ENCODE measurements at regions not wholly inside any gene's neighbourhood (a gene's known extent, or its start where the extent isn't known, plus 50 kb on each side); places are given as distances from the start of the nearest gene placed in this dataset.

DNA sequence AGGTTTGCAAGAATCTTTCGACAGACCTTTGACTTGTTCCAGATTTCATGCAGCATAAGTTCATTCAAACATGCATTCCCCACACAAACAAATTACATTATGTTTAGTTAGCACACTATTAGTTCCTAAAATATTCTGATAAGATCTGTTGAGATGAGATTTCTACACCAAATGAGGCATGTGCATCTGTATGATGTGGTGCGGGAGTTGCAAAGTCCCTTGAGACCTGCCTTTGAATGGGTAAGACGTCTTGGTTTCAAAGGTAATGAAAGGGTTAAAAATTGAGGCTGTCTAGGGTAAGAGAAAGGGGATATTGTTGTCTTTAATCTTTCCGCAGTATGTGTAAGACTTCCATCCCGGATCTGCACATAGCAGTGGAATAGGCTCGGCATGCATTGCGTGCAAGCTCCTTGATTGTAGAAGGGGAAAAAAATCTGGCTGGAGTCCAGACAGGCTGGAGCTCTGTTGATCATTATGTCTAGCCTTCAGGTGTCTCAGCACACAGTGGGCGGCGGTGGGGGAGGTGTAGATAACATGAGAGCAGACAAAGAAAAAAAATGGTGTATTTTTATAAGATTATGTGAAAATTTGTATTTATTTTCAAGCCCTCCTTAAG is 296.6 kb downstream of the PTPRC start:
- no peak overlapping the region for H4K91ac ChIP-seq (ENCODE audit: low read depth, low read length)
- no peaks in the 10 kb centered on the region for H3K36me3 ChIP-seq (ENCODE audit: control insufficient read depth in 1 of 2, insufficient read depth in 2 of 2, low read length in 2 of 2)
- no peak overlapping the region for H3K14ac ChIP-seq (ENCODE audit: low read length)

DNA sequence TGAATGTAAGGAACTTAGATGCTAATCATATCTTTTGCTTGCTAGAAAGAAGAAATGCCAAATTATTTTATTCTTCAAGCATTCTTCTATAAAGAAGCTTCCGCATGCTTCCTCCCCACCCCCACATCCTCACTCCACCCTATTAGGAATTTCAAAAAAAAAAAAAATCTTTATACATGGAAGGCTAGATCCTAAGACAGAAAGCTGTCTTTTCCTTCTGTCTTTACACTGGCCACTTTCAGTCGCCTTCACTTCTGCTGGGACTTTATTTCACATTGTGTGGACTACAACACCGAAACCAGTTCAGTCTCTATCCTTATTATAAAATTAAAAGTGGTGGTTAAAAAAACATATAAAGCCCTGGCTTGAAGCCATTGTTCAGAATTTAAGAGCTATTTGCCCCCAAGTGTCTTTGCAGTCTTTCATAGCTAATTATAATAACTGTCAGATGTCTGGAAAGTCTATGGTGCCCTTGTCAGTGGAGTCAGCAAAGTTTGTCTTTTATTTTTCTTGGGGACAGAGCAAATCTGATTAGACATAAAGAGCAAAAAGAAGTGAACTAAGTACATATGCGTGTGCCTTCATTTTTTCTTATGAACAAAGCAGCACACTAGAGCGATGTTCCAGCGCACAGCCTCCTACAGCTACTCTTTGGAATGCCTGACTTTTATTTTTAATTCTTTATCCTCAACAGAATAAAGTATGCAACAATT is 297.7 kb downstream of the PTPRC start:
- H2AK5ac ChIP-seq (ENCODE audit: low read length) = no peak overlapping the region
- H2BK120ac ChIP-seq (ENCODE audit: insufficient read depth, low read length, poor library complexity) = peak overlapping the region; percentile 17
- no peak overlapping the region for H4K91ac ChIP-seq (ENCODE audit: low read depth, low read length)
- H3K18ac ChIP-seq (ENCODE audit: low read length) = no peak overlapping the region
- H3K36me3 ChIP-seq (ENCODE audit: control insufficient read depth in 1 of 2, insufficient read depth in 2 of 2, low read length in 2 of 2) = no peaks in the 10 kb centered on the region
- no peak overlapping the region for H2AFZ ChIP-seq (ENCODE audit: insufficient read depth, low read length, poor library complexity)
- no peak overlapping the region for H3K23ac ChIP-seq (ENCODE audit: low read length)
- no CpG with 5 or more reads among the region's 6 CpGs for WGBS (ENCODE audit: extremely low coverage, insufficient coverage, insufficient read length)
- no peaks in the 10 kb centered on the region for H3K4me1 ChIP-seq (ENCODE audit: control insufficient read depth in 1 of 2, insufficient read depth in 2 of 2, low read length in 2 of 2)
- no peak overlapping the region for H4K8ac ChIP-seq (ENCODE audit: low read depth, low read length)
- H3K9me3 ChIP-seq (ENCODE audit: insufficient read depth, low read depth, low read length) = no peaks in the 10 kb centered on the region
- no peak overlapping the region for H4K12ac ChIP-seq (ENCODE audit: low read depth, low read length)
- H3K14ac ChIP-seq (ENCODE audit: low read length) = no peak overlapping the region
- no peak overlapping the region for H2BK12ac ChIP-seq (ENCODE audit: low read length)
- no peak overlapping the region for H3K9ac ChIP-seq (ENCODE audit: low read length)
- H3K79me1 ChIP-seq (ENCODE audit: low read length) = peaks cover 3% of the 10 kb centered on the region
- peaks cover 2% of the 10 kb centered on the region for H3K79me2 ChIP-seq (ENCODE audit: control insufficient read depth, insufficient read depth, low read length, poor library complexity)
- H3K4me3 ChIP-seq (ENCODE audit: low read depth, low read length) = peak overlapping the region; percentile 34
- H3K4ac ChIP-seq (ENCODE audit: low read depth, low read length) = no peak overlapping the region
- H3K4me2 ChIP-seq (ENCODE audit: low read length) = peak overlapping the region; percentile 55
- H3K27me3 ChIP-seq (ENCODE audit: insufficient read depth, low read length) = no peaks in the 10 kb centered on the region
- no peak overlapping the region for H2BK5ac ChIP-seq (ENCODE audit: low read depth, low read length, poor library complexity)
- DNase-seq = no peak
- no peak overlapping the region for H3K27ac ChIP-seq (ENCODE audit: low read depth, low read length)

More for the DNA sequence above, 296.6 kb downstream of the PTPRC start:
- Histone ChIP-seq H3K9ac (ENCODE audit: low read length) (no peak overlapping the region), H3K4me3 (ENCODE audit: low read depth, low read length) (no peak overlapping the region), H2BK12ac (ENCODE audit: low read length) (no peak overlapping the region), H4K12ac (ENCODE audit: low read depth, low read length) (no peak overlapping the region), H3K27me3 (ENCODE audit: insufficient read depth, low read length) (no peaks in the 10 kb centered on the region), H2BK120ac (ENCODE audit: insufficient read depth, low read length, poor library complexity) (no peak overlapping the region), H3K4me1 (ENCODE audit: control insufficient read depth in 1 of 2, insufficient read depth in 2 of 2, low read length in 2 of 2) (no peaks in the 10 kb centered on the region), H2AK5ac (ENCODE audit: low read length) (no peak overlapping the region), H3K23ac (ENCODE audit: low read length) (no peak overlapping the region), H2AFZ (ENCODE audit: insufficient read depth, low read length, poor library complexity) (no peak overlapping the region), H3K27ac (ENCODE audit: low read depth, low read length) (peak overlapping the region; percentile 44), H3K9me3 (ENCODE audit: insufficient read depth, low read depth, low read length) (no peaks in the 10 kb centered on the region), H2BK5ac (ENCODE audit: low read depth, low read length, poor library complexity) (no peak overlapping the region), H3K79me1 (ENCODE audit: low read length) (peaks cover 3% of the 10 kb centered on the region), H3K18ac (ENCODE audit: low read length) (no peak overlapping the region), H3K4ac (ENCODE audit: low read depth, low read length) (no peak overlapping the region), H4K8ac (ENCODE audit: low read depth, low read length) (no peak overlapping the region), H3K4me2 (ENCODE audit: low read length) (peak overlapping the region; percentile 55), H3K79me2 (ENCODE audit: control insufficient read depth, insufficient read depth, low read length, poor library complexity) (peaks cover 2% of the 10 kb centered on the region)
- no CpG with 5 or more reads among the region's 9 CpGs for WGBS (ENCODE audit: extremely low coverage, insufficient coverage, insufficient read length)
- peak; percentile 52 to 78 for DNase-seq

DNA sequence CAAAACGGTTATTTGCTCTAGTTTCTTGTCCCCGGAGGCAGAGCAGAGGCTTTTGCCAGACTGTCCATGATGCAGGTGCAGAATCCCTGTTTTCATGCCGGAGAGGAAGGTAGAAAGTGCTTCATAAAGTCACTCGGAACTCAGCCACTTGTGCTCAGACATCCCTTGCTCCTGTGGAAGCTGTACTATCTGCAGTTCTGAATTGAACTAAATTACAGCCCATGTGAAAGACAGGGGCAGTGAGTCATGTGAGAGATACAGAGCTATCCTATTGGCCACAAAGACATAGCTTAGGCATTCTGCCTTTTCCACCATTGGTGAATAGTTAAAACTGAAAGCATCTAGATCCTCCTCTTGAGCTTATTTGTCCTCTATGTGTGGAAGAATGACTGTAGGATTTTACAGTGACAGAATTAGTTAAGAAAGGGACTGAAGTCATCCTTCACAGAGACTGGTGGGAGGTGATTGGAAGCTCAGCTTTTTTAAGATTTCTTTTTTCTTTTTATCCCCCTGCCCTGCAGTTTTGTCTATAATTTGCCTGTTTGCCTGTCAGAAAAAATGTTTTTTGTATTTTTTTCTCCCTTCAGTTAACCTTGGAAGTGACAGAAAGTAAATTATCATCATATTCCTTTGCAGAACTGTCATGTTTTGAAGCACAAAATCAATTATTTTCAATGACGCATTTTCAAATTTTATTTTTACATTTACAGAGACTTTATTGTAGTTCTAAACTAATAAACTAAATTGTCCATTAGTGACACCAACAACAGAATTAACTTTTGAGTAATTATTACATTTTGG is 298.6 kb downstream of the PTPRC start:
- Histone ChIP-seq H2AK5ac (ENCODE audit: low read length) (no peak overlapping the region), H3K27ac (ENCODE audit: low read depth, low read length) (peak overlapping the region; percentile 46), H3K14ac (ENCODE audit: low read length) (no peak overlapping the region), H3K23ac (ENCODE audit: low read length) (no peak overlapping the region), H3K79me1 (ENCODE audit: low read length) (peaks cover 3% of the 10 kb centered on the region), H2BK120ac (ENCODE audit: insufficient read depth, low read length, poor library complexity) (peak overlapping the region; percentile 62), H3K27me3 (ENCODE audit: insufficient read depth, low read length) (no peaks in the 10 kb centered on the region), H3K9me3 (ENCODE audit: insufficient read depth, low read depth, low read length) (no peaks in the 10 kb centered on the region), H4K12ac (ENCODE audit: low read depth, low read length) (no peak overlapping the region), H3K4me1 (ENCODE audit: control insufficient read depth in 1 of 2, insufficient read depth in 2 of 2, low read length in 2 of 2) (no peaks in the 10 kb centered on the region), H3K9ac (ENCODE audit: low read length) (no peak overlapping the region), H3K4me2 (ENCODE audit: low read length) (peak overlapping the region; percentile 55), H3K18ac (ENCODE audit: low read length) (no peak overlapping the region), H3K36me3 (ENCODE audit: control insufficient read depth in 1 of 2, insufficient read depth in 2 of 2, low read length in 2 of 2) (no peaks in the 10 kb centered on the region), H2BK12ac (ENCODE audit: low read length) (peak overlapping the region; percentile 77), H3K4ac (ENCODE audit: low read depth, low read length) (no peak overlapping the region), H2BK5ac (ENCODE audit: low read depth, low read length, poor library complexity) (peak overlapping the region; percentile 52), H4K8ac (ENCODE audit: low read depth, low read length) (no peak overlapping the region), H3K79me2 (ENCODE audit: control insufficient read depth, insufficient read depth, low read length, poor library complexity) (peaks cover 2% of the 10 kb centered on the region), H4K91ac (ENCODE audit: low read depth, low read length) (peak overlapping the region; percentile 73), H2AFZ (ENCODE audit: insufficient read depth, low read length, poor library complexity) (no peak overlapping the region), H3K4me3 (ENCODE audit: low read depth, low read length) (peak overlapping the region; percentile 74)
- DNase-seq = peak in 1 of 2 donors; percentile 63
- WGBS (ENCODE audit: extremely low coverage, insufficient coverage, insufficient read length) = no CpG with 5 or more reads among the region's 5 CpGs

DNA sequence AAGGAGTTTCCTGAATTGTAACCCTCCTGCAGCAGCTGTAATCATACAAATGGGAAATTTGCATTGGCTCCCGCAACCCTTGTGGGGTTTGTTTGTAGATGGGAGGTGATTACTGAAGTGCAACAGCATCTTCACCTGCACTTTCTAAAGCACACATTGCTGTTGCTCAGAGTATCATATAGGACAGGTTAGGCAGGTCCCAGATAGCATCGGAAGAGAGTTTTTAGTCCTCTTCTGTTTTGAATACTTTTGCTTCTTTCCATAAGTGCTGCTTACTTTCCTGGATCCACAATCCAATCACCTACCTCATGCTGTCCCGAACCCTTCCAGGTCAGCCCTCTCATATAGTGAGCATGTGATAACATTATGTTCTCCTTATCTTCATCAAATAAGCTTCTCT is 300.4 kb downstream of the PTPRC start:
- Histone ChIP-seq H3K4me1 (ENCODE audit: control insufficient read depth in 1 of 2, insufficient read depth in 2 of 2, low read length in 2 of 2) (no peaks in the 10 kb centered on the region), H3K27me3 (ENCODE audit: insufficient read depth, low read length) (no peaks in the 10 kb centered on the region), H2AK5ac (ENCODE audit: low read length) (no peak overlapping the region), H4K91ac (ENCODE audit: low read depth, low read length) (no peak overlapping the region), H3K23ac (ENCODE audit: low read length) (no peak overlapping the region), H3K4ac (ENCODE audit: low read depth, low read length) (no peak overlapping the region), H2BK5ac (ENCODE audit: low read depth, low read length, poor library complexity) (no peak overlapping the region), H3K79me1 (ENCODE audit: low read length) (peaks cover 3% of the 10 kb centered on the region), H2BK12ac (ENCODE audit: low read length) (no peak overlapping the region), H4K12ac (ENCODE audit: low read depth, low read length) (no peak overlapping the region), H3K4me3 (ENCODE audit: low read depth, low read length) (no peak overlapping the region), H3K18ac (ENCODE audit: low read length) (no peak overlapping the region), H3K79me2 (ENCODE audit: control insufficient read depth, insufficient read depth, low read length, poor library complexity) (peaks cover 2% of the 10 kb centered on the region), H2BK120ac (ENCODE audit: insufficient read depth, low read length, poor library complexity) (no peak overlapping the region), H2AFZ (ENCODE audit: insufficient read depth, low read length, poor library complexity) (no peak overlapping the region), H3K27ac (ENCODE audit: low read depth, low read length) (no peak overlapping the region), H4K8ac (ENCODE audit: low read depth, low read length) (no peak overlapping the region), H3K9ac (ENCODE audit: low read length) (no peak overlapping the region), H3K36me3 (ENCODE audit: control insufficient read depth in 1 of 2, insufficient read depth in 2 of 2, low read length in 2 of 2) (no peaks in the 10 kb centered on the region), H3K14ac (ENCODE audit: low read length) (no peak overlapping the region), H3K4me2 (ENCODE audit: low read length) (no peak overlapping the region), H3K9me3 (ENCODE audit: insufficient read depth, low read depth, low read length) (no peaks in the 10 kb centered on the region)
- DNase-seq = peak; percentile 55 to 83
- WGBS (ENCODE audit: extremely low coverage, insufficient coverage, insufficient read length) = no CpG with 5 or more reads among the region's 3 CpGs

Measured in trophoblast cell (in vitro differentiated cells and primary cell).